K562 (cell line): ENCODE measurements at regions not wholly inside any gene's neighbourhood (a gene's known extent, or its start where the extent isn't known, plus 50 kb on each side); places are given as distances from the start of the nearest gene placed in this dataset.

ENCODE experiments used
- ATAC-seq: fragments of 200-7000 bp; cut with Tn5 transposase; 3 replicates; pipeline ENCODE4 v1.9.1; 2020; ENCODE audit warnings: moderate library complexity
- BruUV-seq: library from RNA; stranded (reverse); fragments of 400-500 nt; replicated peaks from 2 replicates; lab custom pipeline; 2021; lab: Mats Ljungman, UMichigan
- CTCF ChIA-PET: fragments of 300-600 bp; formaldehyde crosslinking; extraction: SDS; loops from one replicate; lab custom pipeline; 2021; ENCODE audit warnings: low intra/inter-chr PET ratio; lab: Yijun Ruan, JAX
- POLR2A ChIA-PET: fragments of 300-600, 350-650 bp; sonication (Branson Sonifier 250); formaldehyde crosslinking; extraction: SDS; loops from one replicate; lab custom pipeline; 2021; ENCODE audit warnings: antibody characterized with exemption, inconsistent platforms; lab: Yijun Ruan, JAX
- DNase-seq, 4 experiments: peaks; one replicate each; pipeline versions ENCODE4 v3.0.0 to v3.0.0-alpha.2; 2011 to 2018; ENCODE audit warnings: low spot score in 3 of 4, mixed read lengths in 3 of 4; ENCODE audit errors: extremely low read depth in 1 of 4
- FAIRE-seq: peaks from 2 replicates; lab custom pipeline; 2011; peaks lifted over from hg19 to GRCh38; lab: Jason Lieb, UNC
- H2AFZ ChIP-seq: 2 replicates; pipeline ENCODE4 v1.6.0; 2011; ENCODE audit warnings: low read depth, low read length, control low read depth, inconsistent platforms
- H3K27ac ChIP-seq: fragments of 200-600 bp; 3 replicates; pipeline ENCODE4 v1.8.0; 2011; ENCODE audit warnings: low read depth, mild to moderate bottlenecking, control low read depth, inconsistent platforms, low read length, moderate library complexity, mixed read lengths; ENCODE audit errors: extremely low read depth
- H3K27me3 ChIP-seq, 2 experiments: fragments of 300-600 bp in 1 of 2; 2 replicates in 1 of 2; 3 replicates in 1 of 2; pipeline versions ENCODE4 v1.6.0 to v1.8.0; 2011; ENCODE audit warnings: inconsistent platforms in 2 of 2, low read length in 2 of 2, mild to moderate bottlenecking in 1 of 2, mixed read lengths in 1 of 2, moderate library complexity in 1 of 2; ENCODE audit not compliant: control insufficient read depth in 2 of 2, insufficient read depth in 2 of 2
- H3K36me3 ChIP-seq: fragments of 300-600 bp; 3 replicates; pipeline ENCODE4 v1.8.0; 2011; ENCODE audit warnings: mild to moderate bottlenecking, low read length, inconsistent platforms; ENCODE audit not compliant: control insufficient read depth, insufficient read depth
- H3K4me1 ChIP-seq, 2 experiments: fragments of 200-600 bp in 1 of 2; replicated peaks in 1 of 2; 2 replicates in 1 of 2; 3 replicates in 1 of 2; pipeline versions ENCODE4 v1.5.1 to v1.8.0; 2011; ENCODE audit warnings: inconsistent platforms in 2 of 2, low read length in 2 of 2, mild to moderate bottlenecking in 1 of 2, mixed read lengths in 1 of 2, moderate library complexity in 1 of 2; ENCODE audit not compliant: control insufficient read depth in 2 of 2, insufficient read depth in 2 of 2
- H3K4me2 ChIP-seq: 2 replicates; pipeline ENCODE4 v1.6.1; 2011; ENCODE audit warnings: low read length, control low read depth, inconsistent platforms, mixed read lengths; ENCODE audit not compliant: insufficient read depth
- H3K4me3 ChIP-seq: fragments of 200-600 bp; sonication (generic), shearing (Covaris generic); 2 replicates; pipeline ENCODE4 v1.5.1; 2016; ENCODE audit warnings: control low read depth, inconsistent platforms
- H3K79me2 ChIP-seq: fragments of 200-600 bp; 3 replicates; pipeline ENCODE4 v1.8.0; 2011; ENCODE audit warnings: low read length, inconsistent platforms; ENCODE audit not compliant: control insufficient read depth, insufficient read depth
- H3K9ac ChIP-seq, 2 experiments: 2 replicates each; pipeline versions ENCODE4 v1.6.0 to v1.6.1; 2011; ENCODE audit warnings: low read depth in 2 of 2, low read length in 2 of 2, control low read depth in 1 of 2, inconsistent platforms in 1 of 2, mild to moderate bottlenecking in 1 of 2, mixed read lengths in 1 of 2; ENCODE audit not compliant: insufficient read depth in 1 of 2
- H3K9me1 ChIP-seq: one replicate; pipeline ENCODE4 v1.6.0; 2011; ENCODE audit warnings: inconsistent platforms, mild to moderate bottlenecking, low read length, moderate library complexity; ENCODE audit not compliant: control insufficient read depth, insufficient read depth
- H3K9me3 ChIP-seq: replicated peaks from 2 replicates; pipeline ENCODE4 v1.5.1; 2011; ENCODE audit warnings: low read depth, low read length, inconsistent platforms; ENCODE audit not compliant: control insufficient read depth, insufficient read depth
- H4K20me1 ChIP-seq: replicated peaks from 2 replicates; pipeline ENCODE4 v1.6.1; 2011; ENCODE audit warnings: low read length, inconsistent platforms, mixed read lengths; ENCODE audit not compliant: control insufficient read depth, insufficient read depth
- JUND ChIP-seq, 2 experiments: IDR thresholded peaks; 2 replicates in 1 of 2; 3 replicates in 1 of 2; pipeline ENCODE4 v1.6.1; 2011; ENCODE audit warnings: borderline replicate concordance in 2 of 2, low read depth in 2 of 2, low read length in 2 of 2, improper control_type of control experiment in 1 of 2, missing biosample characterization in 1 of 2, missing genetic modification characterization in 1 of 2, missing genetic modification reagents in 1 of 2
- NFE2L1 ChIP-seq: fragments of 450-650 bp; IDR thresholded peaks from 2 replicates; pipeline ENCODE4 v1.6.1; 2016; ENCODE audit warnings: missing genetic modification characterization, low read depth, mild to moderate bottlenecking, missing compliant biosample characterization, moderate library complexity, borderline replicate concordance
- POLR2A ChIP-seq: fragments of 450-650 bp; conservative IDR thresholded peaks from 2 replicates; pipeline ENCODE4 v1.6.1; 2016
- POLR2AphosphoS2 ChIP-seq: IDR thresholded peaks from 2 replicates; pipeline ENCODE4 v1.6.1; 2012; ENCODE audit warnings: low read length, improper control_type of control experiment
- RUNX1 ChIP-seq: sonication (generic); IDR thresholded peaks from 2 replicates; pipeline ENCODE4 v1.6.1; 2016; ENCODE audit warnings: antibody characterized with exemption, low read depth
- ZNF239 ChIP-seq: fragments of 250-450 bp; sonication (Bioruptor Pico); IDR thresholded peaks from 2 replicates; pipeline ENCODE4 v1.4.0; 2020; ENCODE audit warnings: mild to moderate bottlenecking
- WGBS: fragments of 100-300 bp; shearing (Covaris generic); methylation state at CpG from one replicate; pipeline ENCODE4 v1.1.6; 2016; ENCODE audit warnings: low coverage, mixed read lengths; ENCODE audit not compliant: insufficient coverage; ENCODE audit errors: missing lambda C conversion rate; 5-methylcytosine and 5-hydroxymethylcytosine counted together
- in situ Hi-C: fragments of 300-500 bp; cut with MboI; formaldehyde crosslinking; loops from 4 replicates; pipeline ENCODE4 v1.15.0; 2018; ENCODE audit warnings: inconsistent platforms, mixed read lengths
- intact Hi-C: fragments of 100-400 bp; cut with micrococcal nuclease; formaldehyde crosslinking; loops from 2 replicates; pipeline ENCODE4 v1.14.2; 2022

- intact Hi-C loops (no loop called here), in situ Hi-C loops (no loop called here)
- BruUV-seq: no TSS peak
- H3K9me3 ChIP-seq: no peaks in the 10 kb centered on the region
- no peaks in the 10 kb centered on the region for H3K79me2 ChIP-seq
- DNase-seq: no peak
- no peak for FAIRE-seq
- CTCF ChIA-PET: no interaction called here
- H3K27me3 ChIP-seq: no peaks in the 10 kb centered on the region
- no peaks in the 10 kb centered on the region for H3K36me3 ChIP-seq
- POLR2A ChIA-PET: no interaction called here
- 3% methylated on average over 2 of the region's 2 CpGs for WGBS
- H3K4me3 ChIP-seq: no peak overlapping the region
- no peaks in the 10 kb centered on the region for H3K9me1 ChIP-seq
- no peaks in the 10 kb centered on the region for H3K4me1 ChIP-seq
- ATAC-seq: no peak
- H2AFZ ChIP-seq: no peak overlapping the region
- no peak overlapping the region for H3K9ac ChIP-seq
- no peak for TF ChIP-seq JUND (IDR thresholded peaks at IDR 0.05; ENCODE audit: borderline replicate concordance, low read depth, low read length)
- TF ChIP-seq JUND (tag; IDR thresholded peaks at IDR 0.05; ENCODE audit: borderline replicate concordance, low read depth, low read length): no peak
- no peak for TF ChIP-seq POLR2AphosphoS2
- no peak for TF ChIP-seq RUNX1
- TF ChIP-seq ZNF239 (CRISPR knock-in tag): no peak
- TF ChIP-seq NFE2L1: no peak
- TF ChIP-seq, all 486 proteins: peak for 0
- Histone ChIP-seq H3K4me2 (no peak overlapping the region), H4K20me1 (no peaks in the 10 kb centered on the region), H3K27ac (no peak overlapping the region)
Observed at GRCh38 chr11:110832080-110832479, 119.8 kb upstream of the ARHGAP20 start.

- H3K4me3 ChIP-seq: no peak overlapping the region
- in situ Hi-C loops (no loop called here), intact Hi-C loops (no loop called here)
- no peaks in the 10 kb centered on the region for H3K4me1 ChIP-seq
- no peak overlapping the region for H3K4me2 ChIP-seq
- no peak for FAIRE-seq
- H3K9me1 ChIP-seq: no peaks in the 10 kb centered on the region
- no peak for DNase-seq
- no peak for ATAC-seq
- no peaks in the 10 kb centered on the region; the same call in 1 of the 2 replicates for H3K9me3 ChIP-seq
- H3K79me2 ChIP-seq: no peaks in the 10 kb centered on the region
- H2AFZ ChIP-seq: no peak overlapping the region
- H4K20me1 ChIP-seq: no peaks in the 10 kb centered on the region
- 0% methylated on average over 5 of the region's 5 CpGs for whole genome bisulfite sequencing
- no TSS peak for BruUV-seq
- CTCF ChIA-PET: no interaction called here
- H3K9ac ChIP-seq: no peak overlapping the region
- H3K27me3 ChIP-seq: no peaks in the 10 kb centered on the region
- no peak for TF ChIP-seq POLR2A
- H3K36me3 ChIP-seq: no peaks in the 10 kb centered on the region
- POLR2A ChIA-PET: no interaction called here
- no peak overlapping the region for H3K27ac ChIP-seq
Observed at GRCh38 chr11:110830747-110831146, 118.5 kb upstream of the ARHGAP20 start.
